Lung microvascular endothelial cell (primary cell): ENCODE measurements at regions not wholly inside any gene's neighbourhood (a gene's known extent, or its start where the extent isn't known, plus 50 kb on each side); places are given as distances from the start of the nearest gene placed in this dataset.

Experiments
- DNase-seq, 2 donors: peaks; one replicate each; pipeline versions ENCODE4 v3.0.0 to v3.0.0-alpha.2; 2010; ENCODE audit warnings: low read depth in 2 of 2

- DNase-seq: peak in 1 of 2 donors; percentile 59
Observed at GRCh38 chr10:101297901-101298486, 56.0 kb upstream of the BTRC start.

DNA sequence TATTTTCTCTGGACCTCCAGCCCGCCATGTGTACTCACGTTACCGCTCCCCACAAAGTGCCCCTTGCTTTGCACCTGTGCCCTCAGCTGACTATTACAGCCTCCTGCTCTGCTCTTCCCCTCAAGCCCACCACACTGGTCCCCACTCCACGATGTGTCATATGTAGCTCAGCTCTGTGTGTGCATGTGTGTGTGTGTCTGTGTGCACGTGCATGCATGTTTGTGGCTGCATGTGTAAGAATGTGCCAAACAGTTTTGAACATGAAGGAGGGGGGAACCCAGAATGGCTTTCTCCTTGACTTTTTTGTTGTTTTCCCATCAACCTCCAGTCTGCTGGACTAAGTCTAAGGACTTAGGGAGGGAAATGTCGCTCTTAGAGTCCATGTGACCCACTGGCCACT is 54.8 kb upstream of the BTRC start:
- DNase-seq: no peak

GRCh38 chr10:101301111-101301731 is 52.7 kb upstream of the BTRC start:
- peak; percentile 46 to 76 for DNase-seq

GRCh38 chr10:101303087-101303703 is 50.8 kb upstream of the BTRC start:
- no peak for DNase-seq
